Mesendoderm (in vitro differentiated cells): ENCODE measurements at regions not wholly inside any gene's neighbourhood (a gene's known extent, or its start where the extent isn't known, plus 50 kb on each side); places are given as distances from the start of the nearest gene placed in this dataset.
"Not testable (repeated sequence)": the region's sequence is repeated elsewhere in the genome, so short reads cannot be mapped to it uniquely, and the experiment has no call there.

Experiments
- DNase-seq: peaks from one replicate; pipeline ENCODE4 v3.0.0; 2013
- H2AK5ac ChIP-seq: 2 replicates; pipeline ENCODE4 v1.6.1; 2013; ENCODE audit warnings: low read length, inconsistent platforms
- H2BK120ac ChIP-seq: 2 replicates; pipeline ENCODE4 v1.6.1; 2013; ENCODE audit warnings: low read depth, mild to moderate bottlenecking, low read length, moderate library complexity, mixed read lengths
- H2BK15ac ChIP-seq: replicated peaks from 2 replicates; pipeline ENCODE4 v1.6.1; 2013; ENCODE audit warnings: low read depth, mild to moderate bottlenecking, moderate library complexity
- H2BK5ac ChIP-seq: 2 replicates; pipeline ENCODE4 v1.6.1; 2013; ENCODE audit warnings: low read length, inconsistent platforms
- H3K18ac ChIP-seq: 2 replicates; pipeline ENCODE4 v1.6.1; 2013; ENCODE audit warnings: mild to moderate bottlenecking, low read length, mixed read lengths
- H3K23ac ChIP-seq: one replicate; pipeline ENCODE4 v1.6.1; 2013; ENCODE audit warnings: low read length
- H3K27ac ChIP-seq: 2 replicates; pipeline ENCODE4 v1.5.1; 2013; ENCODE audit warnings: low read depth, mild to moderate bottlenecking, inconsistent platforms, low read length, moderate library complexity
- H3K27me3 ChIP-seq: 2 replicates; pipeline ENCODE4 v1.6.1; 2013; ENCODE audit warnings: low read length, control low read depth, mild to moderate bottlenecking, inconsistent platforms; ENCODE audit not compliant: insufficient read depth, poor library complexity
- H3K36me3 ChIP-seq: 2 replicates; pipeline ENCODE4 v1.6.1; 2013; ENCODE audit warnings: low read length, inconsistent platforms; ENCODE audit not compliant: control insufficient read depth, insufficient read depth
- H3K4ac ChIP-seq: one replicate; pipeline ENCODE4 v1.6.1; 2013; ENCODE audit warnings: low read depth, mild to moderate bottlenecking, low read length, moderate library complexity
- H3K4me1 ChIP-seq: 2 replicates; pipeline ENCODE4 v1.6.1; 2013; ENCODE audit warnings: low read depth, low read length, inconsistent platforms; ENCODE audit not compliant: control insufficient read depth
- H3K4me2 ChIP-seq: 2 replicates; pipeline ENCODE4 v1.6.1; 2013; ENCODE audit warnings: low read length
- H3K4me3 ChIP-seq: 2 replicates; pipeline ENCODE4 v1.5.1; 2013; ENCODE audit warnings: mild to moderate bottlenecking, low read length
- H3K56ac ChIP-seq: one replicate; pipeline ENCODE4 v1.6.1; 2013; ENCODE audit warnings: low read length
- H3K79me1 ChIP-seq: 2 replicates; pipeline ENCODE4 v1.6.1; 2013; ENCODE audit warnings: low read length, inconsistent platforms
- H3K79me2 ChIP-seq: 2 replicates; pipeline ENCODE4 v1.6.1; 2013; ENCODE audit warnings: mild to moderate bottlenecking, low read length; ENCODE audit not compliant: control insufficient read depth, insufficient read depth
- H3K9ac ChIP-seq: 2 replicates; pipeline ENCODE4 v1.6.1; 2013; ENCODE audit warnings: low read length, inconsistent platforms
- H4K5ac ChIP-seq: one replicate; pipeline ENCODE4 v1.6.1; 2013; ENCODE audit warnings: low read length
- H4K8ac ChIP-seq: one replicate; pipeline ENCODE4 v1.6.1; 2013; ENCODE audit warnings: low read depth, mild to moderate bottlenecking, control low read depth, low read length, moderate library complexity
- WGBS: extraction: QIAGEN DNeasy Blood & Tissue Kit; methylation state at CpG from one replicate; pipeline ENCODE4 v1.1.7; 2013; ENCODE audit warnings: low lambda C conversion rate, missing lambda C conversion rate; ENCODE audit not compliant: insufficient coverage; ENCODE audit errors: extremely low coverage; 5-methylcytosine and 5-hydroxymethylcytosine counted together

DNA sequence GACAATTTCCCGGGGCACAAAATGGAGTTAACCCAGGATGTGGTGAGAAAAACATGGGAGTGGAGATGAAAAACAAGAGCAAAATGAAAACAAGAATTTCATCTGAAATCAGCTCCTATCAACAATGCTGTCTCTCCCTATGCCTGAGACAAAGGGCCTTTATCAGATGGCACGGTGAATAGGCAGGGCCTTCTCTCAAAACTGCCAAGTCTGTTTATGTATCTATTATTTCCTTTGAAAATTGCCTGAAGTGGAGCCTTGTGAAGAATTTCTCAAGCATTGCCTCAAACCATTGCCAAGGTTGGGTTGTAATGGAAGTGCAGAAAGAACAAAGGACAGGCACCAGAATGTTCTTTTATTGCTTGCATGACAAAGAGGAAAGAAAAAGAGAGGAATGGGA is 74.7 kb downstream of the BTBD3 start:
- H2BK15ac ChIP-seq = no peak overlapping the region
- no CpG with 5 or more reads among the region's 2 CpGs for WGBS
- H3K79me2 ChIP-seq = no peaks in the 10 kb centered on the region
- no peak overlapping the region for H4K5ac ChIP-seq
- no peaks in the 10 kb centered on the region for H3K79me1 ChIP-seq
- H3K23ac ChIP-seq = no peak overlapping the region
- H3K27me3 ChIP-seq = no peaks in the 10 kb centered on the region
- DNase-seq = no peak
- no peak overlapping the region for H3K56ac ChIP-seq
- H3K4me3 ChIP-seq = no peak overlapping the region
- no peak overlapping the region for H3K4ac ChIP-seq
- H2AK5ac ChIP-seq = no peak overlapping the region
- no peak overlapping the region for H3K27ac ChIP-seq
- H2BK120ac ChIP-seq = no peak overlapping the region
- H3K36me3 ChIP-seq = no peaks in the 10 kb centered on the region
- H3K4me1 ChIP-seq = no peaks in the 10 kb centered on the region
- no peak overlapping the region for H3K9ac ChIP-seq
- H3K18ac ChIP-seq = peak overlapping the region; percentile 18
- no peak overlapping the region for H4K8ac ChIP-seq
- no peak overlapping the region for H2BK5ac ChIP-seq
- no peak overlapping the region for H3K4me2 ChIP-seq

DNA sequence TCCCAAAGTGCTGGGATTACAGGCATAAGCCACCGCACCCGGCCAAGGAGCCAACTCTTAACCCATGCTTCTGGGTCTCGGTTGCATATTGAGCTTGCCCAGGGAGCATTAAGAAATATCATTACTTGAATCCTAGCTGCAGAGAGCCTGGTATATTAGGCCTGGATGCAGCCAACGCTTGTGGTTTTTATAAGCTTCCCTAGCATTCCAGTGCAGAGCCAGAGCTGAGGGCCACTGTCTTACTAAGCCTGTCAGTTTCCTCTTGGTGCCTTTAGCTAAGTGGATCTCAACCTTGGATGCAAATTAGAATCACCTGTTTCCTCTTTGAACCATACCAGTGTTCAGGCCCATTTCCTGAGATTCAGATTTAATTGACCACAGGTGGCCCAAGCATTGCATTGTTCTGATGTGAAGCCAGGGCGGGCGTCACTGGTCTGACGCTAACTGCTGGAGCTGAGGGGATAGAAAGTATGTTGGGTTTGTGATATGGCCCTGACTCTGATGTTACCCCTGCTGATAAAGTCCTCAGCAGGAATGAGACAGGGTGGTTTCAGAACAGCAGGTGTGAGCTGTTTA is 76.3 kb downstream of the BTBD3 start:
- no peak overlapping the region for H4K5ac ChIP-seq
- no peak overlapping the region for H2BK5ac ChIP-seq
- no peak overlapping the region for H3K23ac ChIP-seq
- H3K79me2 ChIP-seq = no peaks in the 10 kb centered on the region
- no peak overlapping the region for H2BK120ac ChIP-seq
- no peak overlapping the region for H2AK5ac ChIP-seq
- no peaks in the 10 kb centered on the region for H3K4me1 ChIP-seq
- no peak overlapping the region for H3K4me2 ChIP-seq
- no peak overlapping the region for H3K56ac ChIP-seq
- peak; percentile 83 for DNase-seq
- H2BK15ac ChIP-seq = no peak overlapping the region
- no peak overlapping the region for H3K18ac ChIP-seq
- no peak overlapping the region for H3K4me3 ChIP-seq
- H3K79me1 ChIP-seq = no peaks in the 10 kb centered on the region
- H4K8ac ChIP-seq = no peak overlapping the region
- no peak overlapping the region for H3K9ac ChIP-seq
- no peaks in the 10 kb centered on the region for H3K36me3 ChIP-seq
- H3K27ac ChIP-seq = peak overlapping the region; percentile 14
- H3K27me3 ChIP-seq = no peaks in the 10 kb centered on the region
- no CpG with 5 or more reads among the region's 7 CpGs for WGBS
- H3K4ac ChIP-seq = no peak overlapping the region

DNA sequence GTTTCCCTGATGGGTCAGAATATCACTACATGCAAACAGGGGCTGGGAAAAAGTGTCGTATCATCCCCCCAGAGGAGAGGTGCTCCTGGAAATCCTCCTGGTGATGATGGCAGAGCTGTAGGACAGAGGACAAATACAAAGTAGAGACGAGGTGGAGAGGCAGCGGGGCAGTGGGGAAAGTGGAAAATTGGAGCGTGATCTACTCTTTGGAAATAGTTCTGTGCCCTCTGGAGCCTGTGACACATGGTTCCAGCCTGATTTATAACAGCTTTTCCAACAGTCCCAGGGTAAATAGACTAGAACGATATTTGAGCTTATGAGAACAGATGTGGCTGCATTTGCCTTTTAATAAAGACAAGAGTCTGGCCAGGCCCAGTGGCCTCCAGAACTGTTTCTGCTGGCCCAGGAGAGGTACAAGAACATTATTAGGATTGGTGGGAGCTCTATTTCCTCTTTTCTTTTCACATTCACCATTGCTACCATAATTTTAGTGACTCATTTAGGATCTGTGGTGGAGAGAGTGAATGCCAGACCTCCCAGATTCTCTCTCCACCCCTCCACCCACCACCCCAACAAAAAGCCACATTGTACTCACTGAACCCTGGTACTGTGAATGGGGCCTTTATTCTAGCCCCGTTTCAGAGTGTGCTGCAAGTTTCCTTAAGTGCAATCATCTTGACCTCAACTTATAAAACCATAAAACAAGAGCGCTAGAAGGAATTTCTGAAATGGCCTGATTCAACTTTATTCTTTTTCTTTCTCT is 78.3 kb downstream of the BTBD3 start:
- no peak overlapping the region for H3K27ac ChIP-seq
- no peak overlapping the region for H3K23ac ChIP-seq
- no peak overlapping the region for H3K56ac ChIP-seq
- H3K79me2 ChIP-seq = no peaks in the 10 kb centered on the region
- H4K8ac ChIP-seq = no peak overlapping the region
- no peak overlapping the region for H3K9ac ChIP-seq
- no peaks in the 10 kb centered on the region for H3K27me3 ChIP-seq
- no peak overlapping the region for H3K4me3 ChIP-seq
- no peak overlapping the region for H4K5ac ChIP-seq
- H2BK5ac ChIP-seq = no peak overlapping the region
- H3K4me1 ChIP-seq = peaks cover 4% of the 10 kb centered on the region
- no peaks in the 10 kb centered on the region for H3K79me1 ChIP-seq
- no peak overlapping the region for H3K18ac ChIP-seq
- H2BK120ac ChIP-seq = no peak overlapping the region
- WGBS = no CpG with 5 or more reads among the region's 7 CpGs
- H3K36me3 ChIP-seq = no peaks in the 10 kb centered on the region
- no peak for DNase-seq
- no peak overlapping the region for H2AK5ac ChIP-seq
- H2BK15ac ChIP-seq = no peak overlapping the region
- no peak overlapping the region for H3K4me2 ChIP-seq
- no peak overlapping the region for H3K4ac ChIP-seq

DNA sequence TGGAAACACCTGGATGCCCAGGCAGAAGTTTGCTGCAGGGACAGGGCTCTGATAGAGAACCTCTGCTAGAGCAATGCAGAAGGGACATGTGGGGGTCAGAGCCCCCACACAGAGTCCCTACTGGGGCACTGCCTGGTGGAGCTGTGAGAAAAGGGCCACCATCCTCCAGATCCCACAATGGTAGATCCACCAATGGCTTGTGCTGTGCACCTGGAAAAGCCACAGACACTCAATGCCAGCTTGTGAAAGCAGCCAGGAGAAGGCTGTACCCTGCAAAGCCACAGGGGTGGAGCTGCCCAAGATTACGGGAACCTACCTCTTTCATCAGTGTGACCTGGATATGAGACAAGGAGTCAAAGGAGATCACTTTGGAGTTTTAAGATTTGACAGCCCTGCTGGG is 87.1 kb downstream of the BTBD3 start:
- not testable (repeated sequence) for H3K4ac ChIP-seq, H3K27ac ChIP-seq, H3K4me1 ChIP-seq, H3K79me2 ChIP-seq, H3K18ac ChIP-seq, H4K5ac ChIP-seq, DNase-seq, H3K27me3 ChIP-seq, H3K23ac ChIP-seq, H2BK120ac ChIP-seq, H3K4me2 ChIP-seq, H2BK15ac ChIP-seq, H2AK5ac ChIP-seq, H3K4me3 ChIP-seq, H3K79me1 ChIP-seq, H3K56ac ChIP-seq, H2BK5ac ChIP-seq, H3K9ac ChIP-seq, H4K8ac ChIP-seq, H3K36me3 ChIP-seq
- WGBS = no CpG with 5 or more reads among the region's 1 CpG

DNA sequence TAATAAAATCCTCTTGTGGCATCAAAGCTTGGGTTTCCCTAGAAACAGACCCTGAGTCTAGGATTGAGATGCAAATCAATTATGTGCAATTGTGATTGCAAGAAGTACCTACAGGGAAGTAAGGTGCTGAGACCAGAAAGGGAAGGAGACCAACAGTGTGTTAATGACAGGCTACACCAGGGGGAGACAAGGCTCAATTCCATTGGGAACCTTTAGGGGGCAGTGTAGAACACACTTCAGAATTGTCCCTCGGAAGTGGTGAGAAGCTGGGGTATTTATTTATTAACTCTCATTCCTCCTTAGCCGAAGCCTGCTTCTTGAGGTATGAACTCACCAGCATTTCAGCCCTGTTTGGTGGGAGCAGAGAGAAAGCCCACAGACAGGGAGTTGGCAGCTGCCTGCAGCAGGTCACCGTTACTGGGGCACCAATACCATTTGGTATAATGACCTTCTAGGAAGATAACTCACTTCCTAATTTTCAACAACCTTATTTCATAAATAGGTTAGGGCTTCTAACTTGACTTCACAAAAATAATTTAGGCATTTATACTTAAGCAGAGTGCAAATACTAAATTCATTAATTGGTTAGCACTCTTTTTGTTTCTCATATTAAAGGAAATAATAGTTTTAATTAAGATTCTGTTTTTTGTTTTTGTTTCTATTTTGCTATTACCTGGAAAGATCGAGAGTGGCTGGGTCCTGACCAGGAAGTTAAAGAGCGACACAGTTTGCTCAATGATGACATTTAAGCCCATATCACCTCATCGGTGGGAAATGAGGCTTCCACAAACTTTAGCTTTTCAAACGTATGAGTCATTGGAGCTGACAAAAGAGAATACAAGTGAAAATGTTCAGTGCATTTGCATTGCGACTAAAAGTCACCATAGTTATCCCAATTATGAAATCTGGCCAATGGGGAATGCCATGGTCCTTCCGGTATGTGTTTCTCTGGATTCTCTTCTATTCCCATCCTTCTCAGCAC is 94.8 kb downstream of the BTBD3 start:
- H3K4ac ChIP-seq = no peak overlapping the region
- H3K79me2 ChIP-seq = no peaks in the 10 kb centered on the region
- H3K4me2 ChIP-seq = no peak overlapping the region
- no peaks in the 10 kb centered on the region for H3K4me1 ChIP-seq
- H3K56ac ChIP-seq = no peak overlapping the region
- no peak overlapping the region for H4K8ac ChIP-seq
- H2BK15ac ChIP-seq = no peak overlapping the region
- no peak overlapping the region for H3K27ac ChIP-seq
- H2BK5ac ChIP-seq = no peak overlapping the region
- no peaks in the 10 kb centered on the region for H3K27me3 ChIP-seq
- H3K18ac ChIP-seq = no peak overlapping the region
- H3K9ac ChIP-seq = no peak overlapping the region
- no peak overlapping the region for H2AK5ac ChIP-seq
- no CpG with 5 or more reads among the region's 9 CpGs for WGBS
- no peak overlapping the region for H2BK120ac ChIP-seq
- no peaks in the 10 kb centered on the region for H3K79me1 ChIP-seq
- DNase-seq = peak; percentile 88
- no peak overlapping the region for H3K4me3 ChIP-seq
- no peak overlapping the region for H3K23ac ChIP-seq
- H3K36me3 ChIP-seq = no peaks in the 10 kb centered on the region
- no peak overlapping the region for H4K5ac ChIP-seq
